SK-N-SH treated with all-trans-retinoic acid at 6 μM for 48 hours (cell line): ENCODE measurements at regions not wholly inside any gene's neighbourhood (a gene's known extent, or its start where the extent isn't known, plus 50 kb on each side); places are given as distances from the start of the nearest gene placed in this dataset.

Experiments
- ATAC-seq: fragments of 200-7000 bp; cut with Tn5 transposase; 3 replicates; pipeline ENCODE4 v1.9.1; 2020; ENCODE audit warnings: mild to moderate bottlenecking, moderate library complexity
- ARNTL ChIP-seq: fragments of 450-650 bp; formaldehyde crosslinking; IDR thresholded peaks from 2 replicates; pipeline ENCODE4 v1.5.0; 2020; ENCODE audit warnings: low read depth, mild to moderate bottlenecking, moderate library complexity, borderline replicate concordance
- BACH2 ChIP-seq: fragments of 250-450 bp; sonication (Bioruptor Pico); IDR thresholded peaks from 2 replicates; pipeline ENCODE4 v1.9.0; 2021; ENCODE audit warnings: mild to moderate bottlenecking, borderline replicate concordance
- CREB5 ChIP-seq: fragments of 250-450 bp; sonication (Bioruptor Pico); IDR thresholded peaks from 2 replicates; pipeline ENCODE4 v1.5.1; 2020; ENCODE audit warnings: low read depth, mild to moderate bottlenecking, moderate library complexity
- CSDC2 ChIP-seq: fragments of 250-450 bp; sonication (Bioruptor Pico); IDR thresholded peaks from 2 replicates; pipeline ENCODE4 v1.5.0; 2020; ENCODE audit warnings: mild to moderate bottlenecking, moderate library complexity
- CSRNP3 ChIP-seq: fragments of 250-450 bp; sonication (Bioruptor Pico); IDR thresholded peaks from 2 replicates; pipeline ENCODE4 v1.5.1; 2021; ENCODE audit warnings: mild to moderate bottlenecking, moderate library complexity
- ESRRG ChIP-seq: fragments of 250-450 bp; sonication (Bioruptor Pico); IDR thresholded peaks from 2 replicates; pipeline ENCODE4 v1.6.1; 2021; ENCODE audit warnings: mild to moderate bottlenecking
- GLIS3 ChIP-seq: fragments of 250-450 bp; sonication (Bioruptor Pico); IDR thresholded peaks from 2 replicates; pipeline ENCODE4 v1.5.0; 2020; ENCODE audit warnings: mild to moderate bottlenecking, moderate library complexity
- ISL1 ChIP-seq: fragments of 250-450 bp; sonication (Bioruptor Pico); IDR thresholded peaks from 2 replicates; pipeline ENCODE4 v2.1.2; 2022; ENCODE audit warnings: mild to moderate bottlenecking, moderate library complexity
- OSR1 ChIP-seq: fragments of 250-450 bp; sonication (Bioruptor Pico); IDR thresholded peaks from 2 replicates; pipeline ENCODE4 v1.8.0; 2022; ENCODE audit warnings: moderate library complexity, mild to moderate bottlenecking, inconsistent platforms
- PATZ1 ChIP-seq: fragments of 250-450 bp; sonication (Bioruptor Pico); IDR thresholded peaks from 2 replicates; pipeline ENCODE4 v1.8.0; 2020; ENCODE audit warnings: mild to moderate bottlenecking, moderate library complexity, borderline replicate concordance
- POU6F1 ChIP-seq: fragments of 250-450 bp; sonication (Bioruptor Pico); IDR thresholded peaks from 2 replicates; pipeline ENCODE4 v1.8.0; 2021; ENCODE audit warnings: low read depth, mild to moderate bottlenecking, moderate library complexity, borderline replicate concordance
- PPARA ChIP-seq: fragments of 250-450 bp; sonication (Bioruptor Pico); IDR thresholded peaks from 2 replicates; pipeline ENCODE4 v1.5.0; 2020; ENCODE audit warnings: mild to moderate bottlenecking, borderline replicate concordance
- RARB ChIP-seq: fragments of 250-450 bp; sonication (Bioruptor Pico); IDR thresholded peaks from 2 replicates; pipeline ENCODE4 v1.8.0; 2021; ENCODE audit warnings: mild to moderate bottlenecking, moderate library complexity
- SNAI2 ChIP-seq: fragments of 250-450 bp; sonication (Bioruptor Pico); IDR thresholded peaks from 2 replicates; pipeline ENCODE4 v1.5.0; 2020; ENCODE audit warnings: mild to moderate bottlenecking, moderate library complexity
- TCF4 ChIP-seq: fragments of 250-450 bp; sonication (Bioruptor Pico); IDR thresholded peaks from 2 replicates; pipeline ENCODE4 v1.8.0; 2021; ENCODE audit warnings: mild to moderate bottlenecking, moderate library complexity, borderline replicate concordance
- TOX ChIP-seq: fragments of 250-450 bp; sonication (Bioruptor Pico); IDR thresholded peaks from 2 replicates; pipeline ENCODE4 v1.8.0; 2021; ENCODE audit warnings: mild to moderate bottlenecking, moderate library complexity, borderline replicate concordance
- TSHZ2 ChIP-seq: fragments of 250-450 bp; sonication (Bioruptor Pico); IDR thresholded peaks from 2 replicates; pipeline ENCODE4 v1.5.0; 2020; ENCODE audit warnings: mild to moderate bottlenecking, moderate library complexity
- ZC3H10 ChIP-seq: fragments of 250-450 bp; sonication (Bioruptor Pico); IDR thresholded peaks from 2 replicates; pipeline ENCODE4 v1.5.1; 2021; ENCODE audit warnings: mild to moderate bottlenecking, moderate library complexity
- ZFP3 ChIP-seq: fragments of 250-450 bp; sonication (Bioruptor Pico); IDR thresholded peaks from 2 replicates; pipeline ENCODE4 v1.5.0; 2020; ENCODE audit warnings: mild to moderate bottlenecking, moderate library complexity
- ZFP30 ChIP-seq: fragments of 450-650 bp; formaldehyde crosslinking; IDR thresholded peaks from 2 replicates; pipeline ENCODE4 v1.5.0; 2022; ENCODE audit warnings: mild to moderate bottlenecking, moderate library complexity
- ZNF565 ChIP-seq: fragments of 450-650 bp; formaldehyde crosslinking; conservative IDR thresholded peaks from 2 replicates; pipeline ENCODE4 v1.5.0; 2020; ENCODE audit warnings: low read depth, mild to moderate bottlenecking, moderate library complexity
- ZNF70 ChIP-seq: fragments of 450-650 bp; formaldehyde crosslinking; IDR thresholded peaks from 2 replicates; pipeline ENCODE4 v1.5.0; 2020; ENCODE audit warnings: mild to moderate bottlenecking, moderate library complexity
- ZNF8 ChIP-seq: fragments of 450-650 bp; formaldehyde crosslinking; IDR thresholded peaks from 2 replicates; pipeline ENCODE4 v1.5.0; 2020; ENCODE audit warnings: mild to moderate bottlenecking, moderate library complexity

- no peak for TF ChIP-seq TSHZ2
- no peak for TF ChIP-seq POU6F1
- TF ChIP-seq ZNF565 (CRISPR knock-in tag), result no peak
- TF ChIP-seq ESRRG, result no peak
- TF ChIP-seq CSRNP3 (CRISPR knock-in tag), result no peak
- TF ChIP-seq GLIS3 (CRISPR knock-in tag), result no peak
- no peak for TF ChIP-seq ZFP3
- no peak for TF ChIP-seq BACH2
- no peak for TF ChIP-seq RARB (CRISPR knock-in tag)
- TF ChIP-seq CREB5 (CRISPR knock-in tag), result no peak
- TF ChIP-seq PATZ1 (CRISPR knock-in tag), result no peak
- no peak for TF ChIP-seq TCF4
- TF ChIP-seq ISL1 (CRISPR knock-in tag), result no peak
- TF ChIP-seq SNAI2 (CRISPR knock-in tag), result no peak
- TF ChIP-seq ZNF70, result no peak
- no peak for TF ChIP-seq PPARA (CRISPR knock-in tag)
- TF ChIP-seq ZFP30, result no peak
- TF ChIP-seq TOX (CRISPR knock-in tag), result no peak
- TF ChIP-seq ZC3H10, result no peak
- TF ChIP-seq CSDC2 (CRISPR knock-in tag), result no peak
- ATAC-seq, result no peak
These were observed 123.6 kb upstream of the CCNH start for GRCh38 chr5:87536365-87536764.

- no peak for ATAC-seq
- no peak for TF ChIP-seq BACH2
- no peak for TF ChIP-seq TOX (CRISPR knock-in tag)
- no peak for TF ChIP-seq ESRRG
- no peak for TF ChIP-seq TCF4
These were observed 123.0 kb upstream of the CCNH start for GRCh38 chr5:87535706-87536105.

- TF ChIP-seq ZNF8 (CRISPR knock-in tag) (no peak), GLIS3 (CRISPR knock-in tag) (no peak), PPARA (CRISPR knock-in tag) (no peak), CSRNP3 (CRISPR knock-in tag) (no peak), BACH2 (no peak), SNAI2 (CRISPR knock-in tag) (no peak), TOX (CRISPR knock-in tag) (no peak), ZC3H10 (no peak), ESRRG (no peak), TSHZ2 (no peak), ARNTL (CRISPR knock-in tag) (no peak), OSR1 (CRISPR knock-in tag) (no peak), TCF4 (no peak), ZNF565 (CRISPR knock-in tag) (no peak), RARB (CRISPR knock-in tag) (no peak)
- ATAC-seq, result no peak
These were observed 116.9 kb upstream of the CCNH start for GRCh38 chr5:87529486-87530076.
